ENCODE measurements at regions not wholly inside any gene's neighbourhood (a gene's known extent, or its start where the extent isn't known, plus 50 kb on each side); places are given as distances from the start of the nearest gene placed in this dataset.

- H3K4me1 Mint-ChIP-seq (ENCODE audit: low read depth), result peaks cover 3% of the 10 kb centered on the region
- no peak overlapping the region for H3K4me3 Mint-ChIP-seq (ENCODE audit: unreplicated experiment)
Measured at GRCh38 chr17:36727052-36727451, 125.7 kb downstream of the MRM1 start.

GRCh38 chr17:36727577-36727976 lies 126.2 kb downstream of the MRM1 start:
- peaks cover 60% of the 10 kb centered on the region for H3K27me3 Mint-ChIP-seq (ENCODE audit: low read depth)

More at GRCh38 chr17:36727052-36727451, 125.7 kb downstream of the MRM1 start:
- Mint-ChIP-seq H3K9me3 (ENCODE audit: low read depth) (no peaks in the 10 kb centered on the region), H3K27ac (ENCODE audit: unreplicated experiment) (no peak overlapping the region), H3K36me3 (ENCODE audit: low read depth) (no peaks in the 10 kb centered on the region), H3K27me3 (ENCODE audit: low read depth) (peaks cover 55% of the 10 kb centered on the region)
- no peak for DNase-seq (ENCODE audit: low spot score)
- TF ChIP-seq CTCF (IDR thresholded peaks at IDR 0.05), result no peak

GRCh38 chr17:36728030-36728991 lies 126.9 kb downstream of the MRM1 start:
- Mint-ChIP-seq H3K4me1 (ENCODE audit: low read depth) (no peaks in the 10 kb centered on the region), H3K27ac (ENCODE audit: unreplicated experiment) (no peak overlapping the region)
- DNase-seq (ENCODE audit: low spot score), result no peak

More at GRCh38 chr17:36727577-36727976, 126.2 kb downstream of the MRM1 start:
- H3K4me3 Mint-ChIP-seq (ENCODE audit: unreplicated experiment), result no peak overlapping the region
- TF ChIP-seq CTCF (IDR thresholded peaks at IDR 0.05), result no peak
- no peaks in the 10 kb centered on the region for H3K9me3 Mint-ChIP-seq (ENCODE audit: low read depth)
- no peaks in the 10 kb centered on the region for H3K36me3 Mint-ChIP-seq (ENCODE audit: low read depth)
- no peak overlapping the region for H3K27ac Mint-ChIP-seq (ENCODE audit: unreplicated experiment)
- H3K4me1 Mint-ChIP-seq (ENCODE audit: low read depth), result peaks cover under 1% of the 10 kb centered on the region
- no peak for DNase-seq (ENCODE audit: low spot score)

GRCh38 chr17:36730095-36730808 lies 128.9 kb downstream of the MRM1 start:
- Mint-ChIP-seq H3K4me3 (ENCODE audit: unreplicated experiment) (no peak overlapping the region), H3K27ac (ENCODE audit: unreplicated experiment) (no peak overlapping the region), H3K4me1 (ENCODE audit: low read depth) (no peaks in the 10 kb centered on the region), H3K36me3 (ENCODE audit: low read depth) (no peaks in the 10 kb centered on the region), H3K27me3 (ENCODE audit: low read depth) (peaks cover 66% of the 10 kb centered on the region), H3K9me3 (ENCODE audit: low read depth) (no peaks in the 10 kb centered on the region)
- TF ChIP-seq CTCF (IDR thresholded peaks at IDR 0.05), result no peak
- DNase-seq (ENCODE audit: low spot score), result no peak

More at GRCh38 chr17:36728030-36728991, 126.9 kb downstream of the MRM1 start:
- Mint-ChIP-seq H3K4me3 (ENCODE audit: unreplicated experiment) (no peak overlapping the region), H3K36me3 (ENCODE audit: low read depth) (no peaks in the 10 kb centered on the region), H3K27me3 (ENCODE audit: low read depth) (peaks cover 66% of the 10 kb centered on the region), H3K9me3 (ENCODE audit: low read depth) (no peaks in the 10 kb centered on the region)
- no peak for TF ChIP-seq CTCF (IDR thresholded peaks at IDR 0.05)

GRCh38 chr17:36730857-36731490 lies 129.6 kb downstream of the MRM1 start:
- H3K36me3 Mint-ChIP-seq (ENCODE audit: low read depth), result no peaks in the 10 kb centered on the region
- H3K4me1 Mint-ChIP-seq (ENCODE audit: low read depth), result no peaks in the 10 kb centered on the region
- H3K9me3 Mint-ChIP-seq (ENCODE audit: low read depth), result no peaks in the 10 kb centered on the region
- no peak for DNase-seq (ENCODE audit: low spot score)
- no peak overlapping the region for H3K4me3 Mint-ChIP-seq (ENCODE audit: unreplicated experiment)
- peaks cover 65% of the 10 kb centered on the region for H3K27me3 Mint-ChIP-seq (ENCODE audit: low read depth)
- no peak for TF ChIP-seq CTCF (IDR thresholded peaks at IDR 0.05)
- no peak overlapping the region for H3K27ac Mint-ChIP-seq (ENCODE audit: unreplicated experiment)
